ENCODE measurements at regions not wholly inside any gene's neighbourhood (a gene's known extent, or its start where the extent isn't known, plus 50 kb on each side); places are given as distances from the start of the nearest gene placed in this dataset.

DNA sequence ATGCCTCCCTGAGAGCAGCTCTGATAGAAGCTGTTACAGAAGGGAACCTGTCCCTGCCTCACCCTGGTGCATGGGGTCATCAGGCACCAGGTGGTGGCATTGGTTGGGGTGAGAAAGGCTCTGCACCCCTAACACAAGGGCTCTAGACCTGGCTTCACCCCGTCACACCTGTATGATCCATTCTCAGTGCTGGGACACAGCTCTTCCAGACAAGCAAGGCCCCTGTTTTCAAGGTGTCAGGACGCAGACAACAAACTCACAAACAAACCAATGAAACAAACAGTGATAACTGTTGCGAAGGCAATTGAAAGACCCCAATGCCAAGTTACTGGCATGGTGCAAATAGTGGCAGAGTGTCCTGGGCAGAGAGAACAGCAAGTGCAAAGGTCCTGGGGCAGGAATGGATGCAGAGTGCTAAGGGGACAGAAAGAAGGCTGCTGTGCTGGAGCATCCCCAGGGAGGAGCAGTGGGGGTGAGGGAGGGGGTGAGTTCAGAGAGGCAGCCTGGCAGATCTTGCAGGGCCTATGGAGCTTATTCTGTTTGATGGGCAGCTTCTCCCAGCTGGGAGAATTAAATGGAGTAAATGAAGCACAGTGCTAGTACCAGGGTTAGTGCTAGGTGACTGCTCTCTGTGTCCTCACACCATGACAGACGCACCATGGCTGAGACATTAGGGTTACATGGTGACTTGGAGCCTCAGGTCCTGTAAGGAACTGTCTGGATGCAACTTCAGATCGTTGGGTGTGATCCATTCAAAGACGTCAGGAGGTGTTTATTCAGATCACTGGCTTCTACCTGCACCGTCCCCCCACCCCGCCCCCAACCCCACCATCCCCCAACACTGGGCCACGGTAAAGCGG lies 67.9 kb upstream of the UNC5A start:
- TF ChIP-seq, protein P1, sequence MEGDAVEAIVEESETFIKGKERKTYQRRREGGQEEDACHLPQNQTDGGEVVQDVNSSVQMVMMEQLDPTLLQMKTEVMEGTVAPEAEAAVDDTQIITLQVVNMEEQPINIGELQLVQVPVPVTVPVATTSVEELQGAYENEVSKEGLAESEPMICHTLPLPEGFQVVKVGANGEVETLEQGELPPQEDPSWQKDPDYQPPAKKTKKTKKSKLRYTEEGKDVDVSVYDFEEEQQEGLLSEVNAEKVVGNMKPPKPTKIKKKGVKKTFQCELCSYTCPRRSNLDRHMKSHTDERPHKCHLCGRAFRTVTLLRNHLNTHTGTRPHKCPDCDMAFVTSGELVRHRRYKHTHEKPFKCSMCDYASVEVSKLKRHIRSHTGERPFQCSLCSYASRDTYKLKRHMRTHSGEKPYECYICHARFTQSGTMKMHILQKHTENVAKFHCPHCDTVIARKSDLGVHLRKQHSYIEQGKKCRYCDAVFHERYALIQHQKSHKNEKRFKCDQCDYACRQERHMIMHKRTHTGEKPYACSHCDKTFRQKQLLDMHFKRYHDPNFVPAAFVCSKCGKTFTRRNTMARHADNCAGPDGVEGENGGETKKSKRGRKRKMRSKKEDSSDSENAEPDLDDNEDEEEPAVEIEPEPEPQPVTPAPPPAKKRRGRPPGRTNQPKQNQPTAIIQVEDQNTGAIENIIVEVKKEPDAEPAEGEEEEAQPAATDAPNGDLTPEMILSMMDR (IDR thresholded peaks at IDR 0.05), result no peak
- no peak for DNase-seq (ENCODE audit: low spot score)
- no peak for ATAC-seq (ENCODE audit: low FRiP score)

DNA sequence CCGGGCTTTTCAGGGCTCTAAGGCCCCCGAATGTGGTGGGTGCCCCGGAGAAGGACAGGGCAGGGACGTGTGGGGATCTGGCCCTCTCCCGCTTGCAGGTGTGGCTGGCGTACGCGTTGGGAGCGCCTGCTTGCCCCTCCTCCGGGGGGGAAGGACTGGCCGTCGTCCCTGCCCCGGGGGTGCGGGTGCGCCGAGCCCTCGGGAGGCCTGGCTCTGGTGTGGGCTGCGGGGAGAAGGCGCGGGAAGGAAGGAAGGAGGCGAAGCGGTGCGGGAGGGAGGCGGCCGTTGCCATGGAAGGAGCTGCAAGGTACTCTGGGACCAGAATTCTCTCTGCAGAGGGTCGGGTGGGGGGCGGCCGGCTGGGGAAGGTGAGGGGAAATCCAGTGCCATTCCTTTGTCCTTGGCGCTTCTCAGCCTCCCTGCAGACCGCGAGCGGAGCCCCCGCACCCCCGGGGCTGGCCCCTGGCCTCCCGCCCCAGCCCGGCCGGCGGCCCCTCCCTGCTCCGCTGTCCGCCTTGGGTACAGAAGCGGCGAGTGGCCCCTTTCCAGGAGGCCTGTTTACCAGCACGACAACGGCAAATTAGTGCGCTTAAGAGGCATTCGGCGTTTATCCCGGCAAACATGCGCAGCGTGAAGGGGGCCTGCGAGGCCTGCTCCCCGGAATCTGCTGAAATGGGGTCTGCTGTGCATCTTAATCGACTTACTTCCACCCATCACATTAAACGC lies 67.1 kb upstream of the UNC5A start:
- DNase-seq (ENCODE audit: low spot score) (no peak), ATAC-seq (ENCODE audit: low FRiP score) (no peak)
- TF ChIP-seq, protein P1 (IDR thresholded peaks at IDR 0.05), result no peak

DNA sequence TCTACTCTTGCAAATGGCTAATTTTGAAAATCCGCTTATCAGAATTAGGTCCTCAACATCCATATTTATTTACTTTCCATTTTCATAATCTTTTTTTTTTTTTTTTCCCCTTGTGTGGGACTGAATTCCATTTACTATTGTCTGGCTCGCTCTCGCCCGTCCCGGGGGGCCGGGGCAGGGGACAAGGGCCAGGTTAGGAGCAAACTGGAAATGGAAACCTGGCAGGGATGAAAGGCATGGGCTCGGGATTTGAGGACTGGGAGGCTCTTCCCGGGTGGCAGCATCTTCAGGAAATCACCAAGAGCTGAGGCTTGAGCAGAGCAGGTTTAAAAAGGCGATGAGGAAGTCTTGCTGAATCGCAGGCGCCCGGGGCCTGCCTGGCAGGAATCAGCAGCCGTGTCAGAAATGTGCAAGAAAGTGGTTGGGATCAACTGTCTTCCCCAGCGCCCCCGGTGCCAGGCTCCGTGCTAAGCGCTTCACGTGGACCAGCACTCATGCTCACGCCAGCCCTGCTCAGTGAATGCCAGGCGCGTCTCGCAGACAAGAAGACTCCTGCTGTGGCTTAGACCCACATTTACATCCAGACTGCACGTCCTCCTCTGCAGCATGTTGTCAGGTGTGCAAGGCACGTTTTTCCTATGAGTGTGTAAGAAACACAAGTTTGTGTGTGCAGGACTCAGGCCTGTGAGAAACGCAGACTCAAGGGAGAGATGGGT lies 66.3 kb upstream of the UNC5A start:
- no peak for ATAC-seq (ENCODE audit: low FRiP score)
- no peak for DNase-seq (ENCODE audit: low spot score)
- TF ChIP-seq, protein P1 (IDR thresholded peaks at IDR 0.05), result no peak

DNA sequence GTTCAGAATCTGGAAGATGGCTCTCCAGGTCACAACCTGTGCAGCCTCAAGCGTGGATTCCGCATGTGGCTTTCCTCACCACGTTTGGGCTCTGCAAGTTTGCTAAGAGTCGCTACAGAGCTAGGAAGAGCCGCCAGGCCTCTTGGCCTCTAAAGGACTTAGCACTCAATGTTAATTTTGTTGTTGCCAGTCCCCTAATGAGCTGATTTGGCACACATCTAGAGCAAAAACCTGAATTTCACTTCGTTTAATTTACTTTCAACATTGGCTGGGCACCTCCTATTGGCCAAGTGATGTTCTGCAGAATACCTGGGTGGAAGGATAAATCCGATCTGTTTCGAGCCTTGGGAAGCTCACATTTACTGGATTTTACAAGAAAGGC lies 65.8 kb upstream of the UNC5A start:
- TF ChIP-seq, protein P1 (IDR thresholded peaks at IDR 0.05), result no peak
- ATAC-seq (ENCODE audit: low FRiP score), result no peak

DNA sequence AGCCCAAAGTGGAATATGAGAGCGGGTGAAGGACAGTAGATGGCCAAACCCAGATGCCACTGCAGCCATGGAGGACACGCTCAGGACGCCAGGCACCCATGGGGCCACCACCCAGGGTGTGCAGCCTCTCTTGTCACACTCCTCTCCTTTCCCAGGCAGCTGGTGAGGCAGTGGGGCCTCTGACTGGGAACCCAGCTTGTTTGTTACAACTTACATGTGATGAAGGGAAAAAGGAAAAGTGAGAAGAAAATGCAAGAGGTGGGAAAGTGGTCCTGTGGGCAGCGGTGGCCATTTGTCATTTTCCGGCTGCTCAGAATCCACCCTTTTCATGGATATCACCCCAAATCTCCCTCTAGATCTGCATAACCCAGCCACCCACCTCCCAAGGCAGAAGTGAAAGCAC lies 62.7 kb upstream of the UNC5A start:
- DNase-seq (ENCODE audit: low spot score) (no peak), ATAC-seq (ENCODE audit: low FRiP score) (no peak)
- TF ChIP-seq, protein P1 (IDR thresholded peaks at IDR 0.05), result no peak

More for the DNA sequence above, 65.8 kb upstream of the UNC5A start:
- no peak for DNase-seq (ENCODE audit: low spot score)

DNA sequence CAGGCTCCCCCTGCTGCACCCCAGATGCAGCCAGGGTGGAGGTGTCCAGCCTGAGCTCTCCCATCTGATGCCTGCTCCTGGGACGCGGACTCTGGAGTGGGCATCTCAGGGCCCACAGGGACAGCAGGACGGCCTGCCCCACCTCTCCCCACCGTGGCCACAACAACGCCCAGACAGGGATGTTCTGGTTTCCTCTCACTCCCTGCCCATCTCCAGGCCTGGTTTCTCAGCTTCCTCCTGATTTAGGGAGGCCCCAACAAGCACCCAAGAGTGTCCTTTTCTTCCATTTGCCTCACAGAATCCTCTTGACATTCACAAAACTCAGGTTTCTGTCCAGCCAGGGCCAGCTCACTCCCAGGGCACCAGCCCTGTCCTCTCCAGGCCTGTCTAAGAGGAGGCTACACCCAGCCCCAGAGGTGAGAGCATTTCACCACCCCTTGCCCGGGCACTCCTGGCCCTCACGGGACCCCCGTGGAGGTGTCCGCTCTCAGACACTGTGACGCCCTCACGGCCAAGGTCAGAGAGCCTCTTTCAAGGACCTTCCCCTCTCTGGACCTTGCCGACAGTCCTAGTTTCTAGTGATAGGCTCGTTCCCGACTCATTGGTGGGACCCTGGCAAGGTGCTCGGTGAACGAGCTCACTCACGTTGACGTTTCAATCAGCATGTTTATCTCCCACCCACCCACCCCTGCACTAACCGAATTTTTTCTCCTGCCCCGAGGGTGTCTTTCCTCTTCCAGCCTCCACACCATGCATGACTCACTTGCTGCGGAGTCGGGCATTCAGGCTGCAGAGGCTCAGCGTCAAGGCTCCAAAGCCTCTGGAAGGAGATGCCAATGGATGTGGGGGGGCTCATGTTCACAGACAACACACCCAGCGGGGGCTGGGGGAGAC lies 62.0 kb upstream of the UNC5A start:
- TF ChIP-seq, protein P1 (IDR thresholded peaks at IDR 0.05), result no peak
- ATAC-seq (ENCODE audit: low FRiP score), result no peak
- DNase-seq (ENCODE audit: low spot score), result no peak
